DOHH2 (cell line): ENCODE measurements at regions not wholly inside any gene's neighbourhood (a gene's known extent, or its start where the extent isn't known, plus 50 kb on each side); places are given as distances from the start of the nearest gene placed in this dataset.

Experiments used
- EZH2phosphoT487 ChIP-seq: fragments of 200-600 bp; sonication (generic); IDR thresholded peaks from 2 replicates; pipeline ENCODE4 v1.6.1; 2017; ENCODE audit warnings: borderline replicate concordance, mild to moderate bottlenecking, antibody characterized with exemption, low read length, moderate library complexity, mixed read lengths
- TF ChIP-seq, protein P1 (sequence below): fragments of 200-600 bp; sonication (generic); IDR thresholded peaks from one replicate; pipeline ENCODE4 v1.5.1; 2014; ENCODE audit warnings: antibody characterized with exemption, mild to moderate bottlenecking, low read depth, low read length; ENCODE audit not compliant: poor library complexity, severe bottlenecking

- TF ChIP-seq, protein P1, sequence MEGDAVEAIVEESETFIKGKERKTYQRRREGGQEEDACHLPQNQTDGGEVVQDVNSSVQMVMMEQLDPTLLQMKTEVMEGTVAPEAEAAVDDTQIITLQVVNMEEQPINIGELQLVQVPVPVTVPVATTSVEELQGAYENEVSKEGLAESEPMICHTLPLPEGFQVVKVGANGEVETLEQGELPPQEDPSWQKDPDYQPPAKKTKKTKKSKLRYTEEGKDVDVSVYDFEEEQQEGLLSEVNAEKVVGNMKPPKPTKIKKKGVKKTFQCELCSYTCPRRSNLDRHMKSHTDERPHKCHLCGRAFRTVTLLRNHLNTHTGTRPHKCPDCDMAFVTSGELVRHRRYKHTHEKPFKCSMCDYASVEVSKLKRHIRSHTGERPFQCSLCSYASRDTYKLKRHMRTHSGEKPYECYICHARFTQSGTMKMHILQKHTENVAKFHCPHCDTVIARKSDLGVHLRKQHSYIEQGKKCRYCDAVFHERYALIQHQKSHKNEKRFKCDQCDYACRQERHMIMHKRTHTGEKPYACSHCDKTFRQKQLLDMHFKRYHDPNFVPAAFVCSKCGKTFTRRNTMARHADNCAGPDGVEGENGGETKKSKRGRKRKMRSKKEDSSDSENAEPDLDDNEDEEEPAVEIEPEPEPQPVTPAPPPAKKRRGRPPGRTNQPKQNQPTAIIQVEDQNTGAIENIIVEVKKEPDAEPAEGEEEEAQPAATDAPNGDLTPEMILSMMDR: no peak
- TF ChIP-seq EZH2phosphoT487: no peak
Measured at GRCh38 chr6:91653076-91653723, 1066.3 kb upstream of the MAP3K7 start.
